GM18505 (cell line): ENCODE measurements at regions not wholly inside any gene's neighbourhood (a gene's known extent, or its start where the extent isn't known, plus 50 kb on each side); places are given as distances from the start of the nearest gene placed in this dataset.

Experiments used
- ATAC-seq: cut with Tn5 transposase; IDR thresholded peaks from one replicate; pipeline ENCODE4 v1.9.1; 2021; ENCODE audit not compliant: unreplicated experiment
- POLR2A ChIP-seq: IDR thresholded peaks from 4 replicates; pipeline ENCODE4 v1.6.1; 2011; ENCODE audit warnings: borderline replicate concordance; ENCODE audit not compliant: insufficient read depth, insufficient read length; ENCODE audit errors: extremely low read depth

- no peak for TF ChIP-seq POLR2A
- no peak for ATAC-seq
These were observed 252.4 kb upstream of the SALL3 start for GRCh38 chr18:78727057-78727739.

GRCh38 chr18:78727877-78728783 is 251.5 kb upstream of the SALL3 start:
- no peak for TF ChIP-seq POLR2A
- no peak for ATAC-seq

- TF ChIP-seq POLR2A, result no peak
- ATAC-seq, result no peak
These were observed 250.7 kb upstream of the SALL3 start for GRCh38 chr18:78728784-78729467.

DNA sequence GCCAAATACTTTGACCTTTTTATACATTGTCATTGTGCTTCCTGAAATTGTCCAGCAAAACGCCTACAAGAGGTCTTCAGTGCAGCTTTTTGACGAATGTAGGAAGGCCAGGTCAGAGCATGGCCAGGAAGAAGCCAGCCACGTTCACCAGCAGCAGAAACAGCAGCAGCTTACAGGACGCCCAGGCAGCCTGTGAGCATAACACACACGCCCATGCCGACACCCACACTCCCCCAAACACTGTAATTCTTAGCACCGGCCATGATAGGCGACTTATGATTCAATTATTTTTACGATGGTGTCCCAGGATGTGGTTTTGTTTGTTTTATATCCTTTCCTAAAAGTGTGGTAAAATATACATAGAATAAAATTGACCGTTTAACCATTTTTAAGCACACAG is 249.1 kb upstream of the SALL3 start:
- ATAC-seq, result no peak
- no peak for TF ChIP-seq POLR2A

DNA sequence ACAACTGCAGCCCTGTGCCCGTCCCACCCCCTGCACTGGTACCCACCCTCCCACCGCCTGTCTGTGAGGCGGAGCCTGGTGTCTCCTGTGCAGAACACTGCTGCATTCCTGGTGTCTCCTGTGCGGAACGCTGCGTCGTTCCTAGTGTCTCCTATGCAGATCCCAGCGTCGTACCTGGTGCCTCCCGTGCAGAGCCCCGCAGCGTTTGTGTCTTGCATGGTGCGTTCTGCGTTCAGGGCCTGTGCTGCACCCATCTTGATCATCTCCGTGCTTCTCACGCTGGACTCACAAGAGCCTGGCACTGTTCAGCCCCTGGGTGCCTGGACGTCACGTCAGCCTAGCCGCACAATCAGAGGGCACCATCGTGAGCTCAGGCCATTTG is 248.6 kb upstream of the SALL3 start:
- no peak for TF ChIP-seq POLR2A
- ATAC-seq, result no peak

GRCh38 chr18:78731398-78732032 is 248.1 kb upstream of the SALL3 start:
- TF ChIP-seq POLR2A, result no peak
- ATAC-seq, result no peak

DNA sequence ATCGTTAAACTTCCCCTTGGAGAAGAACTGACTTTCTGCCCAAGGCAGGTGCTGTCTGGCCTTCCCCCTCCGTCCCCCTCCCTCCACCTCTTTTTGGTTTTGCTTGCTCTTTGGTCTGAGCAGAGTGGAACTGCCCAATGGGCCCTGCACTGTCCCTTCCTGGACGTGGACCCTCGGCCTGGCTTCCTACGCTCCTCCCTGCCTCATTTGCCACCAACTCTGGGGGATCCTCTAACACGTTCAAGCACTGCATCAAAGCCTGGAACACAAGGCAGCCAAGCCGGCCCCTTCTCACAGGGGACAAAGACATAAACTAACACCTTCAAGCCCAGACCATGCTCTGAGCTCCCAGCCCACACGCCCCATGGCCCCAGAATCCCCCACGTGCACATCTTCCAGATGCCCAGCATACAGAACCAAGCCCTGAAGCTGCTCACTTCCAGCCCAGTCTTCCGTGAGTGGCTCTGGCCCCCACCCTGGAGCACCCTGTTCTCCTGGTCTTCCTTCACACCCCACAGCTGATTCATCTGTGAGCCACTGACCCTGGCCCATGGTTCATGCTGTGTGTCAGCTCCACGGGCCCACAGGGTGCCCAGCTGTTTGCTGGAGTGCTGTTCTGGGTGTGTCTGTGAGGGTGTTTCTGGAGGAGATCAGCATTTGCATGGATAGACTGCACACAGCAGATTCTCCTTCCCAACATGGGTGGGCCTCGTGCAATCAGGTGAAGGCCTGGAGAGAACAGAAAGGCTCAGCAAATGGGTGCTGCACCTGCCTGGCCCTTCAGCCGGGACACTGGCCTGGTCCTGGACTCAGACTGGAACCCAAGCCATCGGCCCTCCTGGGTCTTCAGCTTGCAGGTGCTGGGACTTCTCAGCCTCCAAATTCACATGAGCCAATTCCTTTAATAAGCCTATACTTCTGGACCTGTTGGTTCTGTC is 247.1 kb upstream of the SALL3 start:
- no peak for TF ChIP-seq POLR2A
- ATAC-seq, result no peak

DNA sequence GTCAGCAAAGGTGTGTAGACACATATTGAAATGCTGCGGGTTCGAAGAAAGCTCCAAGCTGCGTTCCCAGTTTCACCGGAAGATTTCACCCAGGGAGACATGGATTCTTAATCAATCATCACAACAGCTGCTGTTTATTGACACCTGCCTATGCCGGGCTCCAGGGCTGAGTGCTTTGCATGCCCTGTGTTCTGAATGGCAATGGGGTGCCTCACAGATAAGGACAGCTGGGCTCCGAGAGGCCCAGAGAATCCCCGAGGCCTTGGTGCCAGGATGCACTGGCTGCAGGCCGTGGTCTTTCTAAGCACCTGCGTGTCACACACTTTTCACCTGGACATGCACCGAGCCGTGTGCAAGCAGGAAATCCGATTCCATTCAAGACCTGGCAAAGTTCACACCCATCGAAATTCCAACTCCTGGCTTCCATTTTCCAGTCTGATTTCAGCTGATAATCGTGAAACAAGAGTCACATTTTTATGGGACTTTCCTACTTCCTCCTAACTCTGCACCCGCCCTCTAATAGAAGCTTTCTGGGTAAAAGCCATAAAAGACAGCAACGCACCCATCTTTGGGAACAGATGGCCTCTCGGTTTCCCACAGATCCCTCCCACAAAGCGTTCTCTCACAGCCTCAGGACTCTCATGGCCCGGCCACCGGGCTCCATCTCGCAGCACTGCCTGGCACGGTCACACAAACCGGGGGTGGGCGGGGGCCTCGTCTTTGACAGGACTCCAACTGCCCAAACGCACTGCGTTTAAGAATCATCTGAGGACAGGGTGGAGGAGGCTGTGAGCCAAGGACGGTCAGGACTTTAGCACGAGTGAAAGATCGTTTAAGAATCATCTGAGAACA is 245.6 kb upstream of the SALL3 start:
- TF ChIP-seq POLR2A, result no peak
- ATAC-seq, result no peak

DNA sequence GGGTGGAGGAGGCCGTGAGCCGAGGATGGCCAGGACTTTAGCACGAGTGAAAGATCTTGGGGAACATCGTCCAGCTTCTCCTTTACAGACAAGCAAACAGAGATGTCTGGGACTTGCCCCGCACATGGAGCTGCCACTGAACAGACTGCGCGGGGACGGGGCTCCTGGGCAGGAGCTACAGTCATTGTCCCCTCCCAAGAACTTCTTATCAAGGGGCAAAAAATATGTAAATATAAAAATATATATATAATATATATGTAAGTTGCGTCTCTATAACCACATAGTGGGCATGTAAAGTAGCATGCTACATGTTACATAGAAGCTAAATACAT is 245.0 kb upstream of the SALL3 start:
- ATAC-seq, result no peak
- no peak for TF ChIP-seq POLR2A

GRCh38 chr18:78735131-78736014 is 244.2 kb upstream of the SALL3 start:
- no peak for TF ChIP-seq POLR2A
- no peak for ATAC-seq

DNA sequence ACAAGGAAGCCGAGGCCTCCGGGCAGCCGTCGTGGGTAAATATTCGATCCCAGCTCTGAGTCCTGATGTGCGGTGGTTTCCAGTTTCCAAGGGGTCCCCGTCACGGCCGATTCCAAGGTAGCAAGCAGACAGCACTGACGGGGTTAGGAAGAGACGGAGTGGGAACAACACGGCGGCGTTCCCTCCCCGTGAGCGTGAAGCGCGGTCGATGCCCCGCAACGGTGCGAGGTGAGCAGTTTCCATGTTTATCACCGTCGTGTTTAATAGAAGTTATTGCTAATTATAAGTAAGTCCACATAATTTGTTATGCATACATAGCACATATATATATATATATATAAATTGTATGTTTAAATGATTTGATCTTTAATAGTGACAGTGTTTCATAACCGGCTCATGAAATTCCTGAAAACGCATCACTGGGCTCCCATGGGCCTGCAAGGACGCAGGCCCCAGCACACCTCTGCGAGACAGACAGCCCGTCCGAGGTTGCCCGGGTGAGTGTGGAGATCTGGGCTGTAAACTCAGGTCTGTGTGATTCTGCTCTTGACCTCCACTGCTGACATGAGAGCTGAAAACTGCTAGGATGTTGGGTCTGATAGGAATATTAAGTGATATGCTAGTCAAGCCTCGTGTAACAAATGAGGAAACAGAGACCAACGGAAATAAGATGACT is 243.5 kb upstream of the SALL3 start:
- TF ChIP-seq POLR2A, result no peak
- ATAC-seq, result no peak
